ENCODE measurements at regions not wholly inside any gene's neighbourhood (a gene's known extent, or its start where the extent isn't known, plus 50 kb on each side); places are given as distances from the start of the nearest gene placed in this dataset.

- TF ChIP-seq CTCF (conservative IDR thresholded peaks at IDR 0.05; ENCODE audit: low read length) (no peak), EZH2phosphoT487 (IDR thresholded peaks at IDR 0.05; ENCODE audit: borderline replicate concordance, low read depth, low read length) (no peak)
These were observed 204.8 kb upstream of the RSPO3 start for GRCh38 chr6:126913651-126914050.
